ENCODE measurements at regions not wholly inside any gene's neighbourhood (a gene's known extent, or its start where the extent isn't known, plus 50 kb on each side); places are given as distances from the start of the nearest gene placed in this dataset.

DNA sequence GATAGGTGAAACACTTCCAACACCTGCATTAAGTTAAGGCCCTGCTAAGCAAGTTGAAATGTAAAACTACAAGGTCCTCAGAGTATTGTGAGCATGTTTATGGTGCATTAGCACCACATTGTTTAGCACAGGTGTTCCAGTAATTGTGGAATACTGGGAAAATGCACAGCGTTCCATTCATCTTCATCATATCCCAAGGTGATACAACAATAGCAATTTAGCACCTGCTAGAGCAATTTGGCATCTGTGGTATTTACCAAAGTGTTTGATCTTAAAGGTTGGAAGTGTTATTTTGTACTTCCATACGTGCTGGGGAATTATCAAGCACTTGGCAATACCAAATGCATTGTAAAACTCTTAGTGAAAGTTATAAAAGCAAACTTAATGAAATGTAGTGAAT is 266.8 kb downstream of the CYLC2 start:
- H3K9ac ChIP-seq (ENCODE audit: insufficient read depth, low read length, poor library complexity, severe bottlenecking) = no peak overlapping the region
- peaks cover 4% of the 10 kb centered on the region in 2 donors for H3K9me3 ChIP-seq (replicated peaks in 1 of 2; ENCODE audit: control insufficient read depth in 1 of 2, insufficient read depth in 1 of 2, low read length in 2 of 2)
- no peaks in the 10 kb centered on the region for H4K20me1 ChIP-seq (ENCODE audit: insufficient read depth, low read length)
- H3K36me3 ChIP-seq (replicated peaks in 1 of 2; ENCODE audit: control insufficient read depth in 1 of 2, insufficient read depth in 2 of 2, low read length in 2 of 2) = no peaks in the 10 kb centered on the region
- H3K4me3 Mint-ChIP-seq = no peak overlapping the region
- no peaks in the 10 kb centered on the region for H3K27me3 ChIP-seq (ENCODE audit: control insufficient read depth in 2 of 2, insufficient read depth in 2 of 2, low read length in 2 of 2)
- peaks cover 2 to 12% (median 7%) of the 10 kb centered on the region in 7 donors for H3K9me3 Mint-ChIP-seq
- no peak overlapping the region for H3K4me2 ChIP-seq (replicated peaks; ENCODE audit: extremely low read depth, low read length, poor library complexity, severe bottlenecking)
- no peaks in the 10 kb centered on the region for H3K79me2 ChIP-seq (ENCODE audit: insufficient read depth, low read length)
- intact Hi-C loops (cut with micrococcal nuclease) = no loop called here
- WGBS (ENCODE audit: insufficient coverage) = no CpG with 5 or more reads among the region's 2 CpGs
- no peaks in the 10 kb centered on the region for H3K4me1 Mint-ChIP-seq
- no peak overlapping the region for H3K27ac ChIP-seq (ENCODE audit: low read depth in 1 of 2, low read length in 2 of 2)
- no peak for DNase-seq
- TF ChIP-seq, protein P1, sequence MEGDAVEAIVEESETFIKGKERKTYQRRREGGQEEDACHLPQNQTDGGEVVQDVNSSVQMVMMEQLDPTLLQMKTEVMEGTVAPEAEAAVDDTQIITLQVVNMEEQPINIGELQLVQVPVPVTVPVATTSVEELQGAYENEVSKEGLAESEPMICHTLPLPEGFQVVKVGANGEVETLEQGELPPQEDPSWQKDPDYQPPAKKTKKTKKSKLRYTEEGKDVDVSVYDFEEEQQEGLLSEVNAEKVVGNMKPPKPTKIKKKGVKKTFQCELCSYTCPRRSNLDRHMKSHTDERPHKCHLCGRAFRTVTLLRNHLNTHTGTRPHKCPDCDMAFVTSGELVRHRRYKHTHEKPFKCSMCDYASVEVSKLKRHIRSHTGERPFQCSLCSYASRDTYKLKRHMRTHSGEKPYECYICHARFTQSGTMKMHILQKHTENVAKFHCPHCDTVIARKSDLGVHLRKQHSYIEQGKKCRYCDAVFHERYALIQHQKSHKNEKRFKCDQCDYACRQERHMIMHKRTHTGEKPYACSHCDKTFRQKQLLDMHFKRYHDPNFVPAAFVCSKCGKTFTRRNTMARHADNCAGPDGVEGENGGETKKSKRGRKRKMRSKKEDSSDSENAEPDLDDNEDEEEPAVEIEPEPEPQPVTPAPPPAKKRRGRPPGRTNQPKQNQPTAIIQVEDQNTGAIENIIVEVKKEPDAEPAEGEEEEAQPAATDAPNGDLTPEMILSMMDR (IDR thresholded peaks at IDR 0.05) = no peak
- no peak overlapping the region for H3K27ac Mint-ChIP-seq
- H3K36me3 Mint-ChIP-seq = no peaks in the 10 kb centered on the region
- H3K4me1 ChIP-seq (ENCODE audit: control insufficient read depth in 1 of 2, insufficient read depth in 2 of 2, low read length in 2 of 2) = no peaks in the 10 kb centered on the region
- no peaks in the 10 kb centered on the region for H3K27me3 Mint-ChIP-seq (ENCODE audit: low read depth in 3 of 3)
- H2AFZ ChIP-seq (ENCODE audit: insufficient read depth, low read depth, low read length, poor library complexity, severe bottlenecking) = no peak overlapping the region
- H3K4me3 ChIP-seq (replicated peaks in 1 of 3; ENCODE audit: low read depth in 2 of 3, low read length in 3 of 3) = no peak overlapping the region

DNA sequence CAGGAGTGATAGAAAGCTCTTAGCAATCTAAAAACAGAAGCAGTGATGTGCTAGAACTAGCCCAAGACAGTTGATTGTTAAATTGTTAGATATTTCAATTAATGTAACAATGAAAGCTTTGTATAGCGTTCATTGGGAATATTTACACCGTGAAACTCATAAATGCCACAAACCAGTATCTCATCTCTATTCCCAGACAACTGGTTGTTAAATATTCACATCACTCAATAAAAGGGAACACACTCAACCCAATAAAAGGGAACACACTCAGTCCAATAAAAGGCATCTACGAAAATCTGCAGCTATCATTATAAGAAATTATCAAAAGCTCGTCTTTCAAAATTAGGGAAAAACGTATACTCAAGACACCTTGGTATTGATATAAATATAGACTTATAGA is 270.9 kb downstream of the CYLC2 start:
- peaks cover 3 to 4% of the 10 kb centered on the region in 2 donors for H3K9me3 ChIP-seq (replicated peaks in 1 of 2; ENCODE audit: control insufficient read depth in 1 of 2, insufficient read depth in 1 of 2, low read length in 2 of 2)
- no peak overlapping the region for H3K4me3 ChIP-seq (replicated peaks in 1 of 3; ENCODE audit: low read depth in 2 of 3, low read length in 3 of 3)
- Mint-ChIP-seq H3K4me3 (no peak overlapping the region), H3K36me3 (no peaks in the 10 kb centered on the region), H3K4me1 (no peaks in the 10 kb centered on the region), H3K27me3 (ENCODE audit: low read depth in 3 of 3) (no peaks in the 10 kb centered on the region), H3K27ac (no peak overlapping the region), H3K9me3 (peaks cover 0 to 3% (median 2%) of the 10 kb centered on the region in 7 donors)
- no peak overlapping the region for H3K9ac ChIP-seq (ENCODE audit: insufficient read depth, low read length, poor library complexity, severe bottlenecking)
- no peak overlapping the region for H2AFZ ChIP-seq (ENCODE audit: insufficient read depth, low read depth, low read length, poor library complexity, severe bottlenecking)
- no peaks in the 10 kb centered on the region for H3K27me3 ChIP-seq (ENCODE audit: control insufficient read depth in 2 of 2, insufficient read depth in 2 of 2, low read length in 2 of 2)
- intact Hi-C loops (cut with micrococcal nuclease) = no loop called here
- WGBS (ENCODE audit: insufficient coverage) = no CpG with 5 or more reads among the region's 5 CpGs
- H3K79me2 ChIP-seq (ENCODE audit: insufficient read depth, low read length) = no peaks in the 10 kb centered on the region
- H3K4me2 ChIP-seq (replicated peaks; ENCODE audit: extremely low read depth, low read length, poor library complexity, severe bottlenecking) = no peak overlapping the region
- no peaks in the 10 kb centered on the region for H3K36me3 ChIP-seq (replicated peaks in 1 of 2; ENCODE audit: control insufficient read depth in 1 of 2, insufficient read depth in 2 of 2, low read length in 2 of 2)
- H3K4me1 ChIP-seq (ENCODE audit: control insufficient read depth in 1 of 2, insufficient read depth in 2 of 2, low read length in 2 of 2) = no peaks in the 10 kb centered on the region
- TF ChIP-seq, protein P1 (IDR thresholded peaks at IDR 0.05) = no peak
- no peak overlapping the region for H3K27ac ChIP-seq (ENCODE audit: low read depth in 1 of 2, low read length in 2 of 2)
- no peak for DNase-seq
- H4K20me1 ChIP-seq (ENCODE audit: insufficient read depth, low read length) = no peaks in the 10 kb centered on the region
